ENCODE measurements at regions not wholly inside any gene's neighbourhood (a gene's known extent, or its start where the extent isn't known, plus 50 kb on each side); places are given as distances from the start of the nearest gene placed in this dataset.

- no peak for ATAC-seq
- Mint-ChIP-seq H3K4me1 (ENCODE audit: low read depth) (no peaks in the 10 kb centered on the region), H3K9me3 (no peaks in the 10 kb centered on the region), H3K4me3 (no peak overlapping the region), H3K27ac (no peak overlapping the region), H3K27me3 (no peaks in the 10 kb centered on the region), H3K36me3 (ENCODE audit: low read depth) (no peaks in the 10 kb centered on the region)
- no peak for DNase-seq
- CTCF ChIA-PET = no interaction called here
- TF ChIP-seq, protein P1, sequence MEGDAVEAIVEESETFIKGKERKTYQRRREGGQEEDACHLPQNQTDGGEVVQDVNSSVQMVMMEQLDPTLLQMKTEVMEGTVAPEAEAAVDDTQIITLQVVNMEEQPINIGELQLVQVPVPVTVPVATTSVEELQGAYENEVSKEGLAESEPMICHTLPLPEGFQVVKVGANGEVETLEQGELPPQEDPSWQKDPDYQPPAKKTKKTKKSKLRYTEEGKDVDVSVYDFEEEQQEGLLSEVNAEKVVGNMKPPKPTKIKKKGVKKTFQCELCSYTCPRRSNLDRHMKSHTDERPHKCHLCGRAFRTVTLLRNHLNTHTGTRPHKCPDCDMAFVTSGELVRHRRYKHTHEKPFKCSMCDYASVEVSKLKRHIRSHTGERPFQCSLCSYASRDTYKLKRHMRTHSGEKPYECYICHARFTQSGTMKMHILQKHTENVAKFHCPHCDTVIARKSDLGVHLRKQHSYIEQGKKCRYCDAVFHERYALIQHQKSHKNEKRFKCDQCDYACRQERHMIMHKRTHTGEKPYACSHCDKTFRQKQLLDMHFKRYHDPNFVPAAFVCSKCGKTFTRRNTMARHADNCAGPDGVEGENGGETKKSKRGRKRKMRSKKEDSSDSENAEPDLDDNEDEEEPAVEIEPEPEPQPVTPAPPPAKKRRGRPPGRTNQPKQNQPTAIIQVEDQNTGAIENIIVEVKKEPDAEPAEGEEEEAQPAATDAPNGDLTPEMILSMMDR (IDR thresholded peaks at IDR 0.05) = no peak
- POLR2A ChIA-PET = no interaction called here
- intact Hi-C loops (cut with micrococcal nuclease) = no loop called here
Measured at GRCh38 chr7:81877890-81878289, 108.0 kb upstream of the HGF start.

DNA sequence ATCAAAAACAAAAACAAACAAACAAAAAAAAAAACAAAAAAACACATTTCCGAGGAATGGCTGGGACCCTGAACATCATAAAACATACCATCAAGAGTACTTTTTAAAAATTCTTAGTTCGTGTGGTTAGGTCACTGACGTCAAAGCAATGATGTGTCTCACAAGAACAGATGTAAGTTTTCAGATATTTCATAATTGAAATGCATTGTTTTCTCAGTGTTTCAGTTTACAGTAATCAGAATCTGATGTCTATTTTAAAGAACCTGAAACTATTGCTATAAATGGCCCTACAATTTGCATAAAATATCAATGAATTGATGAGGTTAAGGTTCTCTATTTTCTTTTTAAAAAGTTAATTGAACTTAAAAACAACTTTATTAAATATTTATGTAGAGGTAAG, 103.7 kb upstream of the HGF start:
- Mint-ChIP-seq H3K27ac (no peak overlapping the region), H3K27me3 (no peaks in the 10 kb centered on the region), H3K4me3 (no peak overlapping the region), H3K36me3 (ENCODE audit: low read depth) (no peaks in the 10 kb centered on the region), H3K4me1 (ENCODE audit: low read depth) (no peaks in the 10 kb centered on the region), H3K9me3 (no peaks in the 10 kb centered on the region)
- ATAC-seq (no peak), DNase-seq (no peak)
- ChIA-PET POLR2A (no interaction called here), CTCF (no interaction called here)
- intact Hi-C loops (cut with micrococcal nuclease) = no loop called here
- TF ChIP-seq, protein P1 (IDR thresholded peaks at IDR 0.05) = no peak

DNA sequence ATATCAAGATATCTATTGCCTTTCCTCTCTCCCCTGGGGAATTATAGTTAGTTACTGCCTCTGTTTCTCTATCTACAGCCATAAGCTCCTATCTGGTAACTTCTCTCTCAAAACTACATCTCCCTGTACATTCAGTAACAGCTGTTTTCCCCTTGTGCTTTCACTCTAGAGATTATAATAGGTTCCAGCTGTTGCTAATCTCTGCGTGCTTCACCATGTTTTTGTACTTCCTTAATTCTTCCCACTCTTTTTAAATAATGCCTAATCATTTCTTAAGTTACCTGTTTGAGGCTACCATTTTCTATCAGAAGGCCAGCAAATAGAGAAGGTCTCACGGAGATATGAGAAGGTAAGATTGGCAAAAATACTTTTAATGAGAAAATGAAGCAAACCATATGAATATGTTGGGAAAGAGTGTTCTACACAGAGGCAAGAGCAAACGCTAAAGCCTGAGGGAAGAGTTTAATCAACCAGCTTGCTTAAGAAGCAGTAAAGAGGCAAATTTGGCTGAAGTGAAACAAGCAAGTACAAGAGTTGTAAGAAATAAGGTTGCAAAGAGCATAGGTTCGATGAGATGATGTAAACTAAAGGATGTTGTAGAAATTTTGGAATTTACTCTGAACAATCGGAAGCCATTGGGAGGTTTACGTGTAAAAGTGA, 101.9 kb upstream of the HGF start:
- TF ChIP-seq, protein P1 (IDR thresholded peaks at IDR 0.05) = no peak
- ChIA-PET CTCF (no interaction called here), POLR2A (no interaction called here)
- no peaks in the 10 kb centered on the region for H3K4me1 Mint-ChIP-seq (ENCODE audit: low read depth)
- no peak overlapping the region for H3K4me3 Mint-ChIP-seq
- no peaks in the 10 kb centered on the region for H3K27me3 Mint-ChIP-seq
- ATAC-seq = no peak
- intact Hi-C loops (cut with micrococcal nuclease) = no loop called here
- no peak for DNase-seq
- no peaks in the 10 kb centered on the region for H3K9me3 Mint-ChIP-seq
- H3K36me3 Mint-ChIP-seq (ENCODE audit: low read depth) = no peaks in the 10 kb centered on the region
- H3K27ac Mint-ChIP-seq = no peak overlapping the region

DNA sequence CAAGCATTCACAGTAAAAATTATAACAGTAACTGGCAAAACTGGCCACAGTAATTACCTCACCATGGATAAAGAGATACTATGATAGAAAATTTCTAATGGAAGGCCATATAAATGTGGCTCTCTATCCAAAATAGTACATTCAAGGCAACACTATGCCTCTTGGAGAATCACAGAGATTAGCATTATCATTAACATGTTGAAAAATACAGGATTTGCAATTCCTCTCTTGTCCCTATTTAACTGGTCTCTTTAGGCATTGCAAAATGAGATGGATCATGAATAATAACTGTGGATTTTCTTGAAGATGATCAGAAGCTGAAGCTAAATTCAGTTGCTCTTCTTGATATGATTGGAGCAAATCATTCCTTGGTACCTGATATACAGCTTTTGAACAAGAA, 100.8 kb upstream of the HGF start:
- Mint-ChIP-seq H3K36me3 (ENCODE audit: low read depth) (no peaks in the 10 kb centered on the region), H3K9me3 (no peaks in the 10 kb centered on the region), H3K4me3 (no peak overlapping the region), H3K4me1 (ENCODE audit: low read depth) (no peaks in the 10 kb centered on the region), H3K27ac (no peak overlapping the region), H3K27me3 (no peaks in the 10 kb centered on the region)
- no peak for DNase-seq
- ChIA-PET CTCF (no interaction called here), POLR2A (no interaction called here)
- no peak for ATAC-seq
- TF ChIP-seq, protein P1 (IDR thresholded peaks at IDR 0.05) = no peak
- intact Hi-C loops (cut with micrococcal nuclease) = no loop called here

DNA sequence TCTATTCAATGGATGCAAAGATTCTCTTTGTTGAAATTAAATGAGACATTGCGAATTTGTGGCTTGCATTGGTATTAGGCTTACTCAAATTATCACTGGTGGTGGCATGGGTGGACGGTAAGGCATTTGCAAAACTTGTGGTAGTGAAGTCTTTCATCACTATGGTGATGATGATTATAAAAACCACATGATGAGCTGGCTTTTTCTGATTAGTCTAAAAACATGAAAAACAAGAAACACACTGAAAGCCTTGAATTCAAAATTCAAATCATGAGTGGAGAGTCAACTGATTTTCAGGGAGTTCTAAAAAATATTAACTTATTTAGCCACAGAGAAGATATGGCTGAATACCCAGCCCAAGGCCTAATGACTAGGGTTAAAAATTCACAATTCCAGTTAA, 99.8 kb upstream of the HGF start:
- no peak overlapping the region for H3K4me3 Mint-ChIP-seq
- intact Hi-C loops (cut with micrococcal nuclease) = no loop called here
- ChIA-PET CTCF (no interaction called here), POLR2A (no interaction called here)
- H3K27me3 Mint-ChIP-seq = no peaks in the 10 kb centered on the region
- TF ChIP-seq, protein P1 (IDR thresholded peaks at IDR 0.05) = no peak
- no peak for ATAC-seq
- H3K27ac Mint-ChIP-seq = no peak overlapping the region
- no peak for DNase-seq
- H3K36me3 Mint-ChIP-seq (ENCODE audit: low read depth) = no peaks in the 10 kb centered on the region
- no peaks in the 10 kb centered on the region for H3K4me1 Mint-ChIP-seq (ENCODE audit: low read depth)
- no peaks in the 10 kb centered on the region for H3K9me3 Mint-ChIP-seq
